ENCODE measurements at regions not wholly inside any gene's neighbourhood (a gene's known extent, or its start where the extent isn't known, plus 50 kb on each side); places are given as distances from the start of the nearest gene placed in this dataset.
"Not testable (repeated sequence)": the region's sequence is repeated elsewhere in the genome, so short reads cannot be mapped to it uniquely, and the experiment has no call there.

GRCh38 chr13:58617880-58618665 is 986.5 kb downstream of the PCDH17 start:
- DNase-seq (ENCODE audit: low read depth, low spot score): no peak

- DNase-seq (ENCODE audit: low read depth, low spot score): no peak
Observed at GRCh38 chr13:58619396-58620113, 988.0 kb downstream of the PCDH17 start.

- no peak for DNase-seq (ENCODE audit: low read depth, low spot score)
Observed at GRCh38 chr13:58620176-58620575, 988.6 kb downstream of the PCDH17 start.

- DNase-seq (ENCODE audit: low read depth, low spot score): no peak
Observed at GRCh38 chr13:58625703-58626389, 994.3 kb downstream of the PCDH17 start.

- DNase-seq (ENCODE audit: low read depth, low spot score): no peak
Observed at GRCh38 chr13:58630794-58631193, 999.2 kb downstream of the PCDH17 start.

- DNase-seq (ENCODE audit: low read depth, low spot score): no peak
Observed at GRCh38 chr13:58633226-58633625, 1001.7 kb downstream of the PCDH17 start.

- no peak for DNase-seq (ENCODE audit: low read depth, low spot score)
Observed at GRCh38 chr13:58655086-58655485, 1023.5 kb downstream of the PCDH17 start.

GRCh38 chr13:58660826-58661225 is 1029.3 kb downstream of the PCDH17 start:
- DNase-seq (ENCODE audit: low read depth, low spot score): no peak

GRCh38 chr13:58666331-58666730 is 1034.8 kb downstream of the PCDH17 start:
- DNase-seq (ENCODE audit: low read depth, low spot score): no peak

GRCh38 chr13:58667096-58667495 is 1035.6 kb downstream of the PCDH17 start:
- DNase-seq (ENCODE audit: low read depth, low spot score): no peak

GRCh38 chr13:58680115-58680514 is 1048.6 kb downstream of the PCDH17 start:
- peak; percentile 84 for DNase-seq (ENCODE audit: low read depth, low spot score)

- no peak for DNase-seq (ENCODE audit: low read depth, low spot score)
Observed at GRCh38 chr13:58682616-58683015, 1051.1 kb downstream of the PCDH17 start.

- no peak for DNase-seq (ENCODE audit: low read depth, low spot score)
Observed at GRCh38 chr13:58687148-58687547, 1055.6 kb downstream of the PCDH17 start.

- DNase-seq (ENCODE audit: low read depth, low spot score): no peak
Observed at GRCh38 chr13:58698531-58698930, 1067.0 kb downstream of the PCDH17 start.

GRCh38 chr13:58704953-58705352 is 1073.4 kb downstream of the PCDH17 start:
- DNase-seq (ENCODE audit: low read depth, low spot score): no peak

GRCh38 chr13:58706421-58706820 is 1074.9 kb downstream of the PCDH17 start:
- DNase-seq (ENCODE audit: low read depth, low spot score): no peak

- peak; percentile 65 for DNase-seq (ENCODE audit: low read depth, low spot score)
Observed at GRCh38 chr13:58712191-58712590, 1080.6 kb downstream of the PCDH17 start.

- not testable (repeated sequence) for DNase-seq (ENCODE audit: low read depth, low spot score)
Observed at GRCh38 chr13:58714016-58714415, 1082.5 kb downstream of the PCDH17 start.

- DNase-seq (ENCODE audit: low read depth, low spot score): no peak
Observed at GRCh38 chr13:58721273-58721672, 1089.7 kb downstream of the PCDH17 start.

GRCh38 chr13:58728126-58728525 is 1096.6 kb downstream of the PCDH17 start:
- no peak for DNase-seq (ENCODE audit: low read depth, low spot score)

- no peak for DNase-seq (ENCODE audit: low read depth, low spot score)
Observed at GRCh38 chr13:58729361-58729760, 1097.8 kb downstream of the PCDH17 start.

GRCh38 chr13:58744686-58745085 is 1113.1 kb downstream of the PCDH17 start:
- DNase-seq (ENCODE audit: low read depth, low spot score): no peak

All from iPS DF 19.7 (cell line).